PC-3 (cell line): ENCODE measurements at regions not wholly inside any gene's neighbourhood (a gene's known extent, or its start where the extent isn't known, plus 50 kb on each side); places are given as distances from the start of the nearest gene placed in this dataset.

Experiments used
- ATAC-seq: fragments of 200-7000 bp; cut with Tn5 transposase; 2 replicates; pipeline ENCODE4 v1.9.1; 2020; ENCODE audit warnings: mild to moderate bottlenecking, moderate library complexity
- BruUV-seq: library from RNA; stranded (reverse); fragments of 400-500 nt; replicated peaks from 2 replicates; lab custom pipeline; 2021; lab: Mats Ljungman, UMichigan
- CTCF ChIA-PET: fragments of 300-600 bp; sonication (Branson Sonifier 250); formaldehyde crosslinking; loops from one replicate; lab custom pipeline; 2022; ENCODE audit warnings: antibody characterized with exemption; lab: Charles Lee
- POLR2A ChIA-PET: fragments of 300-600 bp; sonication (Branson Sonifier 250); formaldehyde crosslinking; loops from one replicate; lab custom pipeline; 2022; ENCODE audit warnings: antibody characterized with exemption; ENCODE audit not compliant: unreplicated experiment; lab: Charles Lee
- DNase-seq: peaks from one replicate; pipeline ENCODE4 v3.0.0-alpha.2; 2015
- H2AFZ ChIP-seq: fragments of 300-600 bp; sonication (generic); 2 replicates; pipeline ENCODE4 v1.6.0; 2016; ENCODE audit warnings: antibody characterized with exemption, low read length
- H3F3A ChIP-seq: fragments of 300-600 bp; sonication (generic); one replicate; pipeline ENCODE4 v1.6.0; 2017; ENCODE audit warnings: antibody characterized with exemption, low read length, control low read depth, mild to moderate bottlenecking; ENCODE audit not compliant: unreplicated experiment
- H3K27ac ChIP-seq: fragments of 300-600 bp; sonication (generic); 2 replicates; pipeline ENCODE4 v1.5.1; 2016; ENCODE audit warnings: mild to moderate bottlenecking, low read length
- H3K27me3 ChIP-seq: fragments of 300-600 bp; sonication (generic); 2 replicates; pipeline ENCODE4 v1.6.1; 2016; ENCODE audit warnings: low read length, mixed read lengths
- H3K36me3 ChIP-seq: fragments of 300-600 bp; sonication (generic); 2 replicates; pipeline ENCODE4 v1.6.1; 2016; ENCODE audit warnings: low read depth, mixed run types, low read length, mixed read lengths
- H3K4me1 ChIP-seq: fragments of 300-600 bp; sonication (generic); 2 replicates; pipeline ENCODE4 v1.5.1; 2016; ENCODE audit warnings: low read length; ENCODE audit not compliant: insufficient read depth
- H3K4me2 ChIP-seq: fragments of 300-600 bp; sonication (generic); 2 replicates; pipeline ENCODE4 v1.6.0; 2016; ENCODE audit warnings: low read length
- H3K4me3 ChIP-seq: fragments of 300-600 bp; sonication (generic); 2 replicates; pipeline ENCODE4 v1.5.1; 2016; ENCODE audit warnings: mild to moderate bottlenecking, low read length, mixed read lengths
- H3K79me2 ChIP-seq: fragments of 300-600 bp; sonication (generic); 2 replicates; pipeline ENCODE4 v1.6.1; 2017; ENCODE audit warnings: low read length, mixed read lengths
- H3K9ac ChIP-seq: fragments of 300-600 bp; sonication (generic); 2 replicates; pipeline ENCODE4 v1.6.0; 2016; ENCODE audit warnings: mild to moderate bottlenecking, low read length
- H3K9me2 ChIP-seq: fragments of 300-600 bp; sonication (generic); replicated peaks from 2 replicates; pipeline ENCODE4 v1.6.1; 2016; ENCODE audit warnings: mixed run types, low read length, mixed read lengths
- H3K9me3 ChIP-seq: fragments of 300-600 bp; sonication (generic); 2 replicates; pipeline ENCODE4 v1.6.1; 2016; ENCODE audit warnings: low read length, mixed read lengths
- H4K20me1 ChIP-seq: fragments of 300-600 bp; sonication (generic); 2 replicates; pipeline ENCODE4 v1.6.1; 2016; ENCODE audit warnings: low read length, mixed read lengths
- CTCF ChIP-seq: fragments of 300-600 bp; sonication (generic); conservative IDR thresholded peaks from 2 replicates; pipeline ENCODE4 v1.5.1; 2017; ENCODE audit warnings: antibody characterized with exemption, low read depth, mild to moderate bottlenecking, low read length
- EZH2 ChIP-seq: fragments of 300-600 bp; sonication (generic); IDR thresholded peaks from one replicate; pipeline ENCODE4 v1.6.1; 2017; ENCODE audit warnings: antibody characterized with exemption, mild to moderate bottlenecking, low read length; ENCODE audit not compliant: unreplicated experiment
- EZH2phosphoT487 ChIP-seq: fragments of 300-600 bp; sonication (generic); IDR thresholded peaks from 2 replicates; pipeline ENCODE4 v1.6.1; 2018; ENCODE audit warnings: mild to moderate bottlenecking, antibody characterized with exemption, low read length, borderline replicate concordance
- intact Hi-C: fragments of 100-400 bp; cut with micrococcal nuclease; formaldehyde crosslinking; loops from 2 replicates; pipeline ENCODE4 v1.9.0; 2023

GRCh38 chr2:196284144-196284844, 112.9 kb upstream of the STK17B start:
- no peaks in the 10 kb centered on the region for H3K27me3 ChIP-seq
- no peak overlapping the region for H3K4me2 ChIP-seq
- H3F3A ChIP-seq: no peaks in the 10 kb centered on the region
- ChIA-PET CTCF (no interaction called here), POLR2A (no interaction called here)
- DNase-seq: no peak
- BruUV-seq: no TSS peak
- no peaks in the 10 kb centered on the region for H3K9me3 ChIP-seq
- H4K20me1 ChIP-seq: no peaks in the 10 kb centered on the region
- H3K4me1 ChIP-seq: peaks cover 11% of the 10 kb centered on the region; the same call in 1 of the 2 replicates
- no peaks in the 10 kb centered on the region for H3K36me3 ChIP-seq
- no peak overlapping the region for H2AFZ ChIP-seq
- TF ChIP-seq EZH2phosphoT487 (no peak), CTCF (no peak), EZH2 (no peak)
- H3K4me3 ChIP-seq: no peak overlapping the region
- no peaks in the 10 kb centered on the region for H3K79me2 ChIP-seq
- intact Hi-C loops: no loop called here
- no peak overlapping the region for H3K9ac ChIP-seq
- ATAC-seq: no peak
- H3K27ac ChIP-seq: no peak overlapping the region
- H3K9me2 ChIP-seq: no peaks in the 10 kb centered on the region

- ChIA-PET POLR2A (no interaction called here), CTCF (no interaction called here)
- no peak overlapping the region for H3K9ac ChIP-seq
- H3K79me2 ChIP-seq: no peaks in the 10 kb centered on the region
- DNase-seq (no peak), ATAC-seq (no peak)
- no peaks in the 10 kb centered on the region for H3K27me3 ChIP-seq
- no peaks in the 10 kb centered on the region for H3K36me3 ChIP-seq
- H3K9me3 ChIP-seq: no peaks in the 10 kb centered on the region
- no peak overlapping the region for H3K4me2 ChIP-seq
- peak overlapping the region; percentile 58 for H2AFZ ChIP-seq
- no peaks in the 10 kb centered on the region for H4K20me1 ChIP-seq
- peaks cover 13% of the 10 kb centered on the region; the same call in 1 of the 2 replicates for H3K4me1 ChIP-seq
- no peak overlapping the region for H3K27ac ChIP-seq
- no peaks in the 10 kb centered on the region for H3F3A ChIP-seq
- no TSS peak for BruUV-seq
- no peaks in the 10 kb centered on the region for H3K9me2 ChIP-seq
- intact Hi-C loops: no loop called here
- no peak overlapping the region for H3K4me3 ChIP-seq
- no peak for TF ChIP-seq EZH2
- no peak for TF ChIP-seq CTCF
- no peak for TF ChIP-seq EZH2phosphoT487
Measured at GRCh38 chr2:196284866-196285557, 113.6 kb upstream of the STK17B start.

- no peaks in the 10 kb centered on the region for H4K20me1 ChIP-seq
- no peak overlapping the region for H3K9ac ChIP-seq
- no peaks in the 10 kb centered on the region for H3K79me2 ChIP-seq
- no peak overlapping the region for H2AFZ ChIP-seq
- no peaks in the 10 kb centered on the region for H3F3A ChIP-seq
- H3K9me3 ChIP-seq: no peaks in the 10 kb centered on the region
- BruUV-seq: no TSS peak
- TF ChIP-seq EZH2: no peak
- TF ChIP-seq CTCF: no peak
- TF ChIP-seq EZH2phosphoT487: no peak
- H3K4me3 ChIP-seq: no peak overlapping the region
- ChIA-PET CTCF (no interaction called here), POLR2A (no interaction called here)
- DNase-seq (no peak), ATAC-seq (no peak)
- H3K27me3 ChIP-seq: no peaks in the 10 kb centered on the region
- no peaks in the 10 kb centered on the region for H3K9me2 ChIP-seq
- peaks cover 30% of the 10 kb centered on the region for H3K4me1 ChIP-seq
- intact Hi-C loops: no loop called here
- H3K4me2 ChIP-seq: no peak overlapping the region
- H3K27ac ChIP-seq: no peak overlapping the region
- H3K36me3 ChIP-seq: no peaks in the 10 kb centered on the region
Measured at GRCh38 chr2:196286821-196287220, 115.4 kb upstream of the STK17B start.
